ENCODE measurements at regions not wholly inside any gene's neighbourhood (a gene's known extent, or its start where the extent isn't known, plus 50 kb on each side); places are given as distances from the start of the nearest gene placed in this dataset.

GRCh38 chr2:71897137-71897480 lies 250.6 kb downstream of the CYP26B1 start:
- no peak for DNase-seq (ENCODE audit: low spot score)
- peaks cover 4% of the 10 kb centered on the region for H3K36me3 Mint-ChIP-seq (ENCODE audit: low read depth)
- H3K27me3 Mint-ChIP-seq (ENCODE audit: low read depth) = peaks cover 30% of the 10 kb centered on the region
- TF ChIP-seq CTCF (IDR thresholded peaks at IDR 0.05) = no peak
- no peak overlapping the region for H3K4me3 Mint-ChIP-seq (ENCODE audit: unreplicated experiment)
- no peak overlapping the region for H3K27ac Mint-ChIP-seq (ENCODE audit: unreplicated experiment)
- no peaks in the 10 kb centered on the region for H3K4me1 Mint-ChIP-seq (ENCODE audit: low read depth)
- peaks cover 3% of the 10 kb centered on the region for H3K9me3 Mint-ChIP-seq (ENCODE audit: low read depth)

- no peak overlapping the region for H3K4me3 Mint-ChIP-seq (ENCODE audit: unreplicated experiment)
- TF ChIP-seq CTCF (IDR thresholded peaks at IDR 0.05) = no peak
- H3K27ac Mint-ChIP-seq (ENCODE audit: unreplicated experiment) = no peak overlapping the region
- H3K9me3 Mint-ChIP-seq (ENCODE audit: low read depth) = peaks cover 3% of the 10 kb centered on the region
- H3K27me3 Mint-ChIP-seq (ENCODE audit: low read depth) = peaks cover 33% of the 10 kb centered on the region
- no peaks in the 10 kb centered on the region for H3K4me1 Mint-ChIP-seq (ENCODE audit: low read depth)
- DNase-seq (ENCODE audit: low spot score) = no peak
- H3K36me3 Mint-ChIP-seq (ENCODE audit: low read depth) = peaks cover 4% of the 10 kb centered on the region
These were observed 251.1 kb downstream of the CYP26B1 start for GRCh38 chr2:71896385-71897136.

GRCh38 chr2:71895320-71896161 lies 252.1 kb downstream of the CYP26B1 start:
- Mint-ChIP-seq H3K4me3 (ENCODE audit: unreplicated experiment) (no peak overlapping the region), H3K4me1 (ENCODE audit: low read depth) (no peaks in the 10 kb centered on the region), H3K36me3 (ENCODE audit: low read depth) (peaks cover 4% of the 10 kb centered on the region), H3K27ac (ENCODE audit: unreplicated experiment) (no peak overlapping the region), H3K27me3 (ENCODE audit: low read depth) (peaks cover 38% of the 10 kb centered on the region), H3K9me3 (ENCODE audit: low read depth) (peaks cover 2% of the 10 kb centered on the region)
- no peak for TF ChIP-seq CTCF (IDR thresholded peaks at IDR 0.05)
- DNase-seq (ENCODE audit: low spot score) = no peak

GRCh38 chr2:71894261-71894660 lies 253.4 kb downstream of the CYP26B1 start:
- H3K9me3 Mint-ChIP-seq (ENCODE audit: low read depth) = no peaks in the 10 kb centered on the region
- H3K27me3 Mint-ChIP-seq (ENCODE audit: low read depth) = peaks cover 27% of the 10 kb centered on the region
- no peak overlapping the region for H3K27ac Mint-ChIP-seq (ENCODE audit: unreplicated experiment)
- H3K4me1 Mint-ChIP-seq (ENCODE audit: low read depth) = no peaks in the 10 kb centered on the region
- no peak for DNase-seq (ENCODE audit: low spot score)
- no peak for TF ChIP-seq CTCF (IDR thresholded peaks at IDR 0.05)
- no peak overlapping the region for H3K4me3 Mint-ChIP-seq (ENCODE audit: unreplicated experiment)
- H3K36me3 Mint-ChIP-seq (ENCODE audit: low read depth) = peaks cover 2% of the 10 kb centered on the region

GRCh38 chr2:71893646-71894045 lies 254.0 kb downstream of the CYP26B1 start:
- H3K4me3 Mint-ChIP-seq (ENCODE audit: unreplicated experiment) = no peak overlapping the region
- peaks cover 22% of the 10 kb centered on the region for H3K27me3 Mint-ChIP-seq (ENCODE audit: low read depth)
- peaks cover 2% of the 10 kb centered on the region for H3K36me3 Mint-ChIP-seq (ENCODE audit: low read depth)
- TF ChIP-seq CTCF (IDR thresholded peaks at IDR 0.05) = no peak
- H3K27ac Mint-ChIP-seq (ENCODE audit: unreplicated experiment) = no peak overlapping the region
- H3K9me3 Mint-ChIP-seq (ENCODE audit: low read depth) = no peaks in the 10 kb centered on the region
- no peaks in the 10 kb centered on the region for H3K4me1 Mint-ChIP-seq (ENCODE audit: low read depth)
- no peak for DNase-seq (ENCODE audit: low spot score)
